Psoas muscle (tissue), 7 donors: ENCODE measurements at regions not wholly inside any gene's neighbourhood (a gene's known extent, or its start where the extent isn't known, plus 50 kb on each side); places are given as distances from the start of the nearest gene placed in this dataset.
A peak's percentile ranks its signal among the peaks of the same experiment; 100 is the strongest.

Experiments used
- ATAC-seq, 4 donors: fragments of 200-7000 bp; cut with Tn5 transposase; one replicate each; pipeline ENCODE4 v1.9.1; 2020; ENCODE audit warnings: moderate library complexity in 3 of 4, mild to moderate bottlenecking in 2 of 4
- DNase-seq, 2 donors: peaks; one replicate each; pipeline ENCODE4 v3.0.0-alpha.2; 2020
- H3K27ac ChIP-seq: fragments of 200-600 bp; one replicate; pipeline ENCODE4 v1.8.0; 2022
- H3K27me3 ChIP-seq, 3 donors: fragments of 200-600 bp in 1 of 3; one replicate each; pipeline versions ENCODE4 v1.6.1 to v1.8.0; 2013 to 2022; ENCODE audit warnings: low read length in 2 of 3, mild to moderate bottlenecking in 2 of 3, moderate library complexity in 1 of 3; ENCODE audit not compliant: insufficient read depth in 3 of 3
- H3K36me3 ChIP-seq, 2 donors: fragments of 200-600 bp in 1 of 2; one replicate each; pipeline versions ENCODE4 v1.6.1 to v1.8.0; 2013 to 2022; ENCODE audit warnings: low read depth in 1 of 2, mild to moderate bottlenecking in 1 of 2, moderate library complexity in 1 of 2; ENCODE audit not compliant: insufficient read depth in 1 of 2
- H3K4me1 ChIP-seq: fragments of 200-600 bp; one replicate; pipeline ENCODE4 v1.8.0; 2022
- H3K4me3 ChIP-seq: fragments of 200-600 bp; one replicate; pipeline ENCODE4 v1.8.0; 2022; ENCODE audit warnings: mild to moderate bottlenecking
- H3K9me3 ChIP-seq: fragments of 200-600 bp; one replicate; pipeline ENCODE4 v1.8.0; 2022
- CTCF ChIP-seq: fragments of 200-600 bp; IDR thresholded peaks from one replicate; pipeline ENCODE4 v1.8.0; 2022; ENCODE audit warnings: antibody characterized with exemption
- WGBS, 3 donors: extraction: QIAGEN DNeasy Blood & Tissue Kit; methylation state at CpG; one replicate each; pipeline versions ENCODE4 v1.1.6 to v1.1.7; 2013; 5-methylcytosine and 5-hydroxymethylcytosine counted together
- intact Hi-C, 2 donors: fragments of 100-400 bp; cut with DNase I; formaldehyde crosslinking; loops; one replicate each; pipeline versions ENCODE4 v1.11.0 to v1.14.2; 2022
- donor health status: healthy with polysubstance abuse.
- donor health status: DM: no; HTN: no; CAD: no; lungs with moderate emphysema.
- donor health status: Bipolar disorder and iron deficiency.
- donor health status: healthy.
- donor health status: DM: yes; HTN: yes; CAD: no.
- donor health status: DM: no; HTN: no; CAD: no.
- donor health status: DM: yes; HTN: yes; CAD: no.

DNA sequence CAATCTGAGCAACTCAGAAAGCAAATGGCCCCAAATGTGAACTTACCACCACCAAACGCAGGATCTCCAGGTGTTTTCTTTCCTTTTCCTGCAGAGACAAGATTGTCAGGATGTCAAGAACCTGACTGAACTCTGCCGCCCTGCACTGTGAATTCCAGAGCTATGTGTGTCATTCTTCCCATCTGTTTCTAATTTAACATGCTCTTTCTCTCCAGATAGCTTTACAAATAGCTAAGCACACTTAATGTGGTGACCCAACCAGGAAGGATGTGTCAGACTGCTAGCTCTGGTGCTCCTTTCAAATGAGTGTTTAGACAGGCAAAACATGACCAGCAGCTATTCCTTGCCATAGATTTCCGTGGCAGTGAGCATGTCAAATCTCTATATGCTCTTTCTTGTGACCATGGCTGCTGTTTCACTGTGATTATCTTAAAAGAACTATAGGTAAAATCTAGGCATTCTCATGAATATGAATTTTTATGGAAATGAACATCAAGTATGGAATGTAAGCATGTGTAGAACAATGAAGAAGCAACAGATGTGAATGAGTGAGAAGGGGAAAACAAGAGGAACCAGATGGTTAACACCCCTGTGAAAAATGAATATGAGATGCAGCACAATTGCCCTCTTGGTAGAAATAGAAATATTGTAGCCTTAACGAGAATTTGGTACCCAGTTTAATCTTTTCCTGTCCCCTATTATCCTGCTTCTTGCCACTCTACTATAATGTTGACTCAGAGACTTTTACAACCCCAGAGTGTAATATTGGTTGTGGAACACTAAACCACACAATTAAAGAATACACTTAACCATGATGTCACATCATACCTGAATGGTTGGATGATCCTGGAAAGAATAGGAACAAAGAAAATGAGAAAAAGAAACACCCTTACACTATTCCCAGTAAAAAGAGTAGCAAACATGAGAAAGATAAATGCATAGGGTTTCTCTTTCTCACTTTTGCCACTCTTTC is 247.8 kb upstream of the DKK2 start:
- ATAC-seq: peak in 3 of 4 donors; percentile 29 to 41 (median 36)
- 12 to 14% (median 13%) methylated on average over 4 of the region's 4 CpGs for WGBS, 3 donors

DNA sequence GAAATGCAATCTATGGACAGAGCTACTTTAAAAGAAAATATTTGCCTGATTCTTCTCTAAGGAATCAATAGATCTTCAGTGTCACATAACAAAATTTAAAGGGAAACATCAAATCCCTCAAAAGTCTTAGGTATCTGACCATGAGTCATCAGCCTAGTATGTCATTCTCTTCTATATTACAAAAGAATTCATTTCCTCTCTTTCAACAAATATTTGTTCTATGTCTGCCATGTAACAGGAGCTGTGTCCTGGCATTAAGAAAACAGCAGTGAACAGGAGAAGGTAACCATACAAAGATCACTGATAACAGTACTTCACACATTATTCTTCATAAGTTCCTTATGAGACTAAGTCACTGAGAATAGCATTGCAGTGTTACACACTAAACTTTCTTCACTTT is 243.6 kb upstream of the DKK2 start:
- no peak overlapping the region for H3K27ac ChIP-seq
- no peaks in the 10 kb centered on the region for H3K27me3 ChIP-seq
- intact Hi-C loops: no loop called here
- H3K36me3 ChIP-seq: no peaks in the 10 kb centered on the region
- no peak for ATAC-seq
- no peak for DNase-seq
- TF ChIP-seq CTCF: no peak
- no peaks in the 10 kb centered on the region for H3K9me3 ChIP-seq
- no peak overlapping the region for H3K4me3 ChIP-seq
- H3K4me1 ChIP-seq: no peaks in the 10 kb centered on the region

More for the DNA sequence above, 247.8 kb upstream of the DKK2 start:
- no peaks in the 10 kb centered on the region for H3K9me3 ChIP-seq
- TF ChIP-seq CTCF: no peak
- H3K4me3 ChIP-seq: no peak overlapping the region
- no peaks in the 10 kb centered on the region for H3K27me3 ChIP-seq
- H3K4me1 ChIP-seq: no peaks in the 10 kb centered on the region
- no peak for DNase-seq
- intact Hi-C loops: no loop called here
- H3K27ac ChIP-seq: no peak overlapping the region
- no peaks in the 10 kb centered on the region for H3K36me3 ChIP-seq

- no peak for TF ChIP-seq CTCF
- H3K27me3 ChIP-seq: no peaks in the 10 kb centered on the region
- 77 to 87% (median 77%) methylated on average over 4 of the region's 4 CpGs for WGBS, 3 donors
- no peak for DNase-seq
- H3K4me1 ChIP-seq: no peaks in the 10 kb centered on the region
- no peak overlapping the region for H3K27ac ChIP-seq
- no peak for ATAC-seq
- no peaks in the 10 kb centered on the region for H3K36me3 ChIP-seq
- H3K9me3 ChIP-seq: no peaks in the 10 kb centered on the region
- no peak overlapping the region for H3K4me3 ChIP-seq
- intact Hi-C loops: no loop called here
These were observed 242.8 kb upstream of the DKK2 start for GRCh38 chr4:107278791-107279483.

- DNase-seq (no peak), ATAC-seq (no peak)
- Histone ChIP-seq H3K27me3 (no peaks in the 10 kb centered on the region), H3K4me3 (no peak overlapping the region), H3K9me3 (no peaks in the 10 kb centered on the region), H3K36me3 (no peaks in the 10 kb centered on the region), H3K27ac (no peak overlapping the region), H3K4me1 (no peaks in the 10 kb centered on the region)
- no peak for TF ChIP-seq CTCF
- intact Hi-C loops: no loop called here
These were observed 239.9 kb upstream of the DKK2 start for GRCh38 chr4:107276052-107276451.
